HG02870 (cell line): ENCODE measurements at regions not wholly inside any gene's neighbourhood (a gene's known extent, or its start where the extent isn't known, plus 50 kb on each side); places are given as distances from the start of the nearest gene placed in this dataset.
"Not testable (repeated sequence)": the region's sequence is repeated elsewhere in the genome, so short reads cannot be mapped to it uniquely, and the experiment has no call there.

Experiments used
- ATAC-seq: cut with Tn5 transposase; IDR thresholded peaks from one replicate; pipeline ENCODE4 v1.9.1; 2021; ENCODE audit warnings: mild to moderate bottlenecking, moderate library complexity; ENCODE audit not compliant: unreplicated experiment

- ATAC-seq, result not testable (repeated sequence)
Measured at GRCh38 chr15:22134941-22135566, 54.7 kb downstream of the OR4M2 start.

GRCh38 chr15:22137572-22137971 lies 57.2 kb downstream of the OR4M2 start:
- ATAC-seq, result not testable (repeated sequence)

GRCh38 chr15:22141106-22141505 lies 60.8 kb downstream of the OR4M2 start:
- ATAC-seq, result not testable (repeated sequence)

- ATAC-seq, result peak; percentile 96
Measured at GRCh38 chr15:22148109-22148508, 67.8 kb downstream of the OR4M2 start.

GRCh38 chr15:22158243-22158642 lies 77.9 kb downstream of the OR4M2 start:
- ATAC-seq, result not testable (repeated sequence)

- ATAC-seq, result peak; percentile 27
Measured at GRCh38 chr15:22160283-22160682, 80.0 kb downstream of the OR4M2 start.

- peak; percentile 73 for ATAC-seq
Measured at GRCh38 chr15:22160741-22161140, 80.4 kb downstream of the OR4M2 start.

- peak; percentile 65 for ATAC-seq
Measured at GRCh38 chr15:22161398-22161797, 81.1 kb downstream of the OR4M2 start.

- ATAC-seq, result not testable (repeated sequence)
Measured at GRCh38 chr15:22163715-22164114, 83.4 kb downstream of the OR4M2 start.

- not testable (repeated sequence) for ATAC-seq
Measured at GRCh38 chr15:22167521-22167920, 87.2 kb downstream of the OR4M2 start.

- peak; percentile 64 for ATAC-seq
Measured at GRCh38 chr15:22173029-22173998, 93.0 kb downstream of the OR4M2 start.

GRCh38 chr15:22174088-22174487 lies 93.8 kb downstream of the OR4M2 start:
- peak; percentile 55 for ATAC-seq

GRCh38 chr15:22177965-22178364 lies 97.6 kb downstream of the OR4M2 start:
- ATAC-seq, result not testable (repeated sequence)

GRCh38 chr15:22178438-22178837 lies 98.1 kb downstream of the OR4M2 start:
- not testable (repeated sequence) for ATAC-seq

- ATAC-seq, result not testable (repeated sequence)
Measured at GRCh38 chr15:22179043-22179442, 98.7 kb downstream of the OR4M2 start.

- ATAC-seq, result not testable (repeated sequence)
Measured at GRCh38 chr15:22180611-22181010, 100.3 kb downstream of the OR4M2 start.

GRCh38 chr15:22184678-22185077 lies 104.4 kb downstream of the OR4M2 start:
- ATAC-seq, result peak; percentile 75

- not testable (repeated sequence) for ATAC-seq
Measured at GRCh38 chr15:22186846-22187532, 106.7 kb downstream of the OR4M2 start.

- ATAC-seq, result not testable (repeated sequence)
Measured at GRCh38 chr15:22191818-22192217, 111.5 kb downstream of the OR4M2 start.

- not testable (repeated sequence) for ATAC-seq
Measured at GRCh38 chr15:22194739-22195617, 114.7 kb downstream of the OR4M2 start.
